H1 (cell line): ENCODE measurements at regions not wholly inside any gene's neighbourhood (a gene's known extent, or its start where the extent isn't known, plus 50 kb on each side); places are given as distances from the start of the nearest gene placed in this dataset.

Source experiments
- CTCF ChIA-PET: fragments of 300-600 bp; sonication (Branson Sonifier 250); formaldehyde crosslinking; loops from one replicate; lab custom pipeline; 2021; ENCODE audit not compliant: partially characterized antibody; lab: Charles Lee
- POLR2A ChIA-PET: fragments of 300-600 bp; sonication (Branson Sonifier 250); formaldehyde crosslinking; loops from one replicate; lab custom pipeline; 2021; ENCODE audit warnings: inconsistent platforms; ENCODE audit not compliant: partially characterized antibody; lab: Charles Lee
- DNase-seq, 2 experiments: peaks; one replicate each; pipeline versions ENCODE4 v3.0.0 to v3.0.0-alpha.2; 2010 to 2022; ENCODE audit warnings: low spot score in 2 of 2, low read depth in 1 of 2, mixed read lengths in 1 of 2
- FAIRE-seq: peaks from 2 replicates; lab custom pipeline; 2011; peaks lifted over from hg19 to GRCh38; lab: Jason Lieb, UNC
- H2AFZ ChIP-seq: 2 replicates; pipeline ENCODE4 v1.8.1; 2012; ENCODE audit warnings: low read length, inconsistent platforms
- H2AK5ac ChIP-seq: 2 replicates; pipeline ENCODE4 v1.6.1; 2013; ENCODE audit warnings: low read depth, low read length
- H2BK120ac ChIP-seq: replicated peaks from 2 replicates; pipeline ENCODE3; 2013; ENCODE audit warnings: low read depth, low read length, inconsistent platforms
- H2BK12ac ChIP-seq: 2 replicates; pipeline ENCODE4 v1.6.1; 2013; ENCODE audit warnings: low read depth, low read length
- H2BK15ac ChIP-seq: 2 replicates; pipeline ENCODE4 v1.6.1; 2013; ENCODE audit warnings: low read length
- H2BK20ac ChIP-seq: 2 replicates; pipeline ENCODE4 v1.6.1; 2013; ENCODE audit warnings: low read length
- H2BK5ac ChIP-seq: 2 replicates; pipeline ENCODE4 v1.6.1; 2013; ENCODE audit warnings: low read depth, low read length
- H3K14ac ChIP-seq: 2 replicates; pipeline ENCODE4 v1.6.1; 2013; ENCODE audit warnings: inconsistent platforms; ENCODE audit not compliant: insufficient read length
- H3K18ac ChIP-seq: 2 replicates; pipeline ENCODE4 v1.6.1; 2013; ENCODE audit warnings: low read length; ENCODE audit errors: extremely low read depth
- H3K23ac ChIP-seq: 2 replicates; pipeline ENCODE4 v1.6.1; 2013; ENCODE audit warnings: inconsistent platforms; ENCODE audit not compliant: insufficient read length
- H3K23me2 ChIP-seq: 2 replicates; pipeline ENCODE4 v1.6.1; 2013; ENCODE audit warnings: low read depth, low read length
- H3K27ac ChIP-seq: 2 replicates; pipeline ENCODE4 v1.6.1; 2011; ENCODE audit warnings: low read depth, low read length, inconsistent platforms
- H3K27me3 ChIP-seq, 4 experiments: replicated peaks in 1 of 4; 1 replicate in 1 of 4; 2 replicates in 3 of 4; pipeline versions ENCODE4 v1.6.1 to v1.8.1; 2011 to 2013; ENCODE audit warnings: low read length in 3 of 4, mild to moderate bottlenecking in 3 of 4, inconsistent platforms in 2 of 4, mixed read lengths in 2 of 4, moderate library complexity in 1 of 4; ENCODE audit not compliant: control insufficient read depth in 3 of 4, insufficient read depth in 3 of 4; ENCODE audit errors: extremely low read depth in 1 of 4
- H3K36me3 ChIP-seq, 4 experiments: 2 replicates each; pipeline versions ENCODE4 v1.6.1 to v1.8.1; 2011 to 2013; ENCODE audit warnings: mild to moderate bottlenecking in 4 of 4, low read length in 3 of 4, moderate library complexity in 2 of 4, control low read depth in 1 of 4, inconsistent platforms in 1 of 4; ENCODE audit not compliant: insufficient read depth in 4 of 4, control insufficient read depth in 2 of 4
- H3K4ac ChIP-seq: replicated peaks from 2 replicates; pipeline ENCODE3; 2013; ENCODE audit warnings: low read length, low read depth, mixed read lengths, inconsistent platforms; ENCODE audit not compliant: insufficient read length
- H3K4me1 ChIP-seq, 4 experiments: replicated peaks in 1 of 4; 1 replicate in 1 of 4; 2 replicates in 3 of 4; pipeline versions ENCODE4 v1.6.1 to v1.8.1; 2011 to 2013; ENCODE audit warnings: low read length in 3 of 4, inconsistent platforms in 2 of 4, mixed read lengths in 1 of 4; ENCODE audit not compliant: insufficient read depth in 4 of 4, control insufficient read depth in 3 of 4
- H3K4me2 ChIP-seq, 2 experiments: 2 replicates each; pipeline versions ENCODE4 v1.6.1 to v1.8.1; 2011 to 2013; ENCODE audit warnings: low read depth in 2 of 2, low read length in 2 of 2, control low read depth in 1 of 2, inconsistent platforms in 1 of 2, mild to moderate bottlenecking in 1 of 2; ENCODE audit not compliant: insufficient read depth in 1 of 2
- H3K4me3 ChIP-seq, 4 experiments: fragments of 200-600, 300-600 bp in 1 of 4; sonication (generic), shearing (Covaris generic), sonication (Bioruptor Twin) in 1 of 4; 2 replicates each; pipeline versions ENCODE4 v1.5.1 to v1.8.1; 2011 to 2016; ENCODE audit warnings: low read length in 4 of 4, low read depth in 3 of 4, control low read depth in 2 of 4, inconsistent platforms in 2 of 4, mild to moderate bottlenecking in 2 of 4, mixed read lengths in 1 of 4, moderate library complexity in 1 of 4; ENCODE audit not compliant: insufficient read depth in 2 of 4; ENCODE audit errors: extremely low read depth in 1 of 4
- H3K56ac ChIP-seq: replicated peaks from 2 replicates; pipeline ENCODE3; 2013; ENCODE audit warnings: low read depth, mild to moderate bottlenecking, mixed read lengths, low read length, inconsistent platforms; ENCODE audit not compliant: insufficient read length
- H3K79me1 ChIP-seq: 2 replicates; pipeline ENCODE4 v1.6.1; 2013; ENCODE audit warnings: low read depth, low read length, control low read depth
- H3K79me2 ChIP-seq, 2 experiments: 2 replicates each; pipeline versions ENCODE4 v1.6.1 to v1.8.1; 2012 to 2013; ENCODE audit warnings: low read length in 2 of 2, mild to moderate bottlenecking in 2 of 2, inconsistent platforms in 1 of 2; ENCODE audit not compliant: insufficient read depth in 2 of 2, control insufficient read depth in 1 of 2
- H3K9ac ChIP-seq, 4 experiments: replicated peaks in 1 of 4; 1 replicate in 1 of 4; 2 replicates in 3 of 4; pipeline versions ENCODE4 v1.6.1 to v1.8.1; 2011 to 2013; ENCODE audit warnings: low read depth in 3 of 4, low read length in 3 of 4, control low read depth in 2 of 4, mild to moderate bottlenecking in 2 of 4, moderate library complexity in 2 of 4, inconsistent platforms in 1 of 4; ENCODE audit errors: extremely low read depth in 1 of 4
- H3K9me3 ChIP-seq, 2 experiments: 2 replicates each; pipeline versions ENCODE4 v1.6.1 to v1.8.1; 2012 to 2013; ENCODE audit warnings: mild to moderate bottlenecking in 2 of 2, moderate library complexity in 2 of 2, control low read depth in 1 of 2, inconsistent platforms in 1 of 2, low read depth in 1 of 2, low read length in 1 of 2, mixed read lengths in 1 of 2; ENCODE audit not compliant: insufficient read depth in 2 of 2
- H4K20me1 ChIP-seq, 2 experiments: replicated peaks in 1 of 2; 2 replicates each; pipeline versions ENCODE3 to v1.8.1; 2011 to 2013; ENCODE audit warnings: inconsistent platforms in 2 of 2, low read length in 2 of 2, mild to moderate bottlenecking in 1 of 2; ENCODE audit not compliant: insufficient read depth in 2 of 2, control insufficient read depth in 1 of 2
- H4K5ac ChIP-seq: 2 replicates; pipeline ENCODE4 v1.6.1; 2013; ENCODE audit warnings: low read length, low read depth, mixed read lengths, inconsistent platforms; ENCODE audit not compliant: insufficient read length
- H4K8ac ChIP-seq: 2 replicates; pipeline ENCODE4 v1.8.0; 2013; ENCODE audit warnings: mild to moderate bottlenecking, moderate library complexity, low read length, inconsistent platforms; ENCODE audit not compliant: insufficient read depth; ENCODE audit errors: extremely low read depth
- H4K91ac ChIP-seq: replicated peaks from 2 replicates; pipeline ENCODE3; 2013; ENCODE audit warnings: low read length, mixed read lengths, inconsistent platforms; ENCODE audit not compliant: insufficient read length
- CTBP2 ChIP-seq: IDR thresholded peaks from 2 replicates; pipeline ENCODE4 v1.7.0; 2011; ENCODE audit warnings: borderline replicate concordance, mild to moderate bottlenecking, moderate library complexity, mixed read lengths, low read length; ENCODE audit not compliant: insufficient read depth, insufficient read length
- FOSL1 ChIP-seq: IDR thresholded peaks from 2 replicates; pipeline ENCODE4 v1.6.1; 2011; ENCODE audit warnings: mild to moderate bottlenecking, low read depth, low read length, moderate library complexity; ENCODE audit not compliant: insufficient read depth
- WGBS, 2 experiments: shearing (Covaris generic) in 1 of 2; methylation state at CpG; one replicate each; pipeline versions ENCODE4 v1.1.6 to v1.1.7; 2013 to 2015; ENCODE audit warnings: low lambda C conversion rate in 2 of 2, mixed read lengths in 2 of 2, inconsistent platforms in 1 of 2, low coverage in 1 of 2, missing lambda C conversion rate in 1 of 2; ENCODE audit not compliant: insufficient replicate concordance in 2 of 2, insufficient coverage in 1 of 2, insufficient read length in 1 of 2; ENCODE audit errors: extremely low coverage in 1 of 2, missing lambda C conversion rate in 1 of 2; 5-methylcytosine and 5-hydroxymethylcytosine counted together

- H3K9me3 ChIP-seq = no peaks in the 10 kb centered on the region
- no peak overlapping the region for H3K18ac ChIP-seq
- H3K79me2 ChIP-seq = no peaks in the 10 kb centered on the region
- H3K36me3 ChIP-seq = no peaks in the 10 kb centered on the region
- no peak for FAIRE-seq
- H2AK5ac ChIP-seq = no peak overlapping the region
- DNase-seq = peak in 1 of 2 experiments; percentile 24
- no peak overlapping the region for H3K27ac ChIP-seq
- POLR2A ChIA-PET = interaction anchor here (0.6 to 1.4 kb wide), 2 partner anchors 166 to 256 kb away, joined by 3 to 4 read pairs; no protein-coding TSS in a partner anchor
- H2AFZ ChIP-seq = no peak overlapping the region
- H3K14ac ChIP-seq = no peak overlapping the region
- H3K4me1 ChIP-seq = peaks cover 0 to 12% (median 7%) of the 10 kb centered on the region in 4 experiments; a peak in 5 of 7 replicates
- no peaks in the 10 kb centered on the region for H3K79me1 ChIP-seq
- TF ChIP-seq FOSL1 (no peak), CTBP2 (no peak)
- H4K20me1 ChIP-seq = no peaks in the 10 kb centered on the region
- no peak overlapping the region for H3K23ac ChIP-seq
- H2BK15ac ChIP-seq = no peak overlapping the region; the same call in 1 of the 2 replicates
- H3K56ac ChIP-seq = no peak overlapping the region
- no peak overlapping the region for H2BK12ac ChIP-seq
- H3K27me3 ChIP-seq = no peaks in the 10 kb centered on the region
- H4K5ac ChIP-seq = no peak overlapping the region
- 0 out of 2 replicates have a peak overlapping the region, but pooled peaks have one; percentile 3 for H4K8ac ChIP-seq
- WGBS, 2 experiments = 70% methylated on average over 5 of the region's 5 CpGs; no CpG with 5 or more reads in 1 of the 2 experiments
- no peak overlapping the region for H2BK5ac ChIP-seq
- no peaks in the 10 kb centered on the region for H3K23me2 ChIP-seq
- no peak overlapping the region for H4K91ac ChIP-seq
- H3K4me3 ChIP-seq = no peak overlapping the region
- H2BK20ac ChIP-seq = no peak overlapping the region
- H3K9ac ChIP-seq = no peak overlapping the region
- no peak overlapping the region for H3K4me2 ChIP-seq
- CTCF ChIA-PET = interaction anchor here (0.6 to 1.2 kb wide), 5 partner anchors 20 to 326 kb away, joined by 3 to 4 read pairs (median 3); no protein-coding TSS in a partner anchor
- H3K4ac ChIP-seq = no peak overlapping the region
- no peak overlapping the region for H2BK120ac ChIP-seq
Observed at GRCh38 chr1:228901936-228902681, 166.8 kb downstream of the RHOU start.
